Hematopoietic multipotent progenitor cell treated with erythropoietin and hydrocortisone succinate and interleukin-3 and kit ligand, for 8 days (in vitro differentiated cells): ENCODE measurements at regions not wholly inside any gene's neighbourhood (a gene's known extent, or its start where the extent isn't known, plus 50 kb on each side); places are given as distances from the start of the nearest gene placed in this dataset.

Experiments used
- DNase-seq: peaks from one replicate; pipeline ENCODE4 v3.0.0-alpha.2; 2015

- no peak for DNase-seq
Measured at GRCh38 chr3:118810499-118811035, 224.1 kb downstream of the IGSF11 start.

- DNase-seq: no peak
Measured at GRCh38 chr3:118811236-118811732, 223.4 kb downstream of the IGSF11 start.

GRCh38 chr3:118813472-118813871 is 221.2 kb downstream of the IGSF11 start:
- DNase-seq: no peak

- DNase-seq: peak; percentile 58
Measured at GRCh38 chr3:118817748-118818165, 216.9 kb downstream of the IGSF11 start.

GRCh38 chr3:118818386-118818785 is 216.3 kb downstream of the IGSF11 start:
- DNase-seq: no peak

GRCh38 chr3:118823626-118824025 is 211.0 kb downstream of the IGSF11 start:
- DNase-seq: no peak

- DNase-seq: no peak
Measured at GRCh38 chr3:118827446-118827845, 207.2 kb downstream of the IGSF11 start.

GRCh38 chr3:118828351-118828750 is 206.3 kb downstream of the IGSF11 start:
- no peak for DNase-seq

GRCh38 chr3:118833075-118833474 is 201.6 kb downstream of the IGSF11 start:
- DNase-seq: no peak

GRCh38 chr3:118838871-118839270 is 195.8 kb downstream of the IGSF11 start:
- DNase-seq: no peak

GRCh38 chr3:118842147-118842863 is 192.3 kb downstream of the IGSF11 start:
- DNase-seq: no peak

- no peak for DNase-seq
Measured at GRCh38 chr3:118846176-118846575, 188.5 kb downstream of the IGSF11 start.
